DND-41 (cell line): ENCODE measurements at regions not wholly inside any gene's neighbourhood (a gene's known extent, or its start where the extent isn't known, plus 50 kb on each side); places are given as distances from the start of the nearest gene placed in this dataset.

Experiments
- EZH2 ChIP-seq: IDR thresholded peaks from 3 replicates; pipeline ENCODE4 v1.6.1; 2012; ENCODE audit warnings: borderline replicate concordance, low read depth, mild to moderate bottlenecking, moderate library complexity, low read length, inconsistent platforms; ENCODE audit not compliant: severe bottlenecking
- TF ChIP-seq, protein P1 (sequence below): IDR thresholded peaks from 2 replicates; pipeline ENCODE4 v1.5.1; 2012; ENCODE audit warnings: borderline replicate concordance, low read length, moderate library complexity, mild to moderate bottlenecking; ENCODE audit not compliant: poor library complexity, severe bottlenecking; ENCODE audit errors: extremely low read depth

- TF ChIP-seq, protein P1, sequence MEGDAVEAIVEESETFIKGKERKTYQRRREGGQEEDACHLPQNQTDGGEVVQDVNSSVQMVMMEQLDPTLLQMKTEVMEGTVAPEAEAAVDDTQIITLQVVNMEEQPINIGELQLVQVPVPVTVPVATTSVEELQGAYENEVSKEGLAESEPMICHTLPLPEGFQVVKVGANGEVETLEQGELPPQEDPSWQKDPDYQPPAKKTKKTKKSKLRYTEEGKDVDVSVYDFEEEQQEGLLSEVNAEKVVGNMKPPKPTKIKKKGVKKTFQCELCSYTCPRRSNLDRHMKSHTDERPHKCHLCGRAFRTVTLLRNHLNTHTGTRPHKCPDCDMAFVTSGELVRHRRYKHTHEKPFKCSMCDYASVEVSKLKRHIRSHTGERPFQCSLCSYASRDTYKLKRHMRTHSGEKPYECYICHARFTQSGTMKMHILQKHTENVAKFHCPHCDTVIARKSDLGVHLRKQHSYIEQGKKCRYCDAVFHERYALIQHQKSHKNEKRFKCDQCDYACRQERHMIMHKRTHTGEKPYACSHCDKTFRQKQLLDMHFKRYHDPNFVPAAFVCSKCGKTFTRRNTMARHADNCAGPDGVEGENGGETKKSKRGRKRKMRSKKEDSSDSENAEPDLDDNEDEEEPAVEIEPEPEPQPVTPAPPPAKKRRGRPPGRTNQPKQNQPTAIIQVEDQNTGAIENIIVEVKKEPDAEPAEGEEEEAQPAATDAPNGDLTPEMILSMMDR, result no peak
- no peak for TF ChIP-seq EZH2
These were observed 393.6 kb upstream of the CELF2 start for GRCh38 chr10:10623958-10624566.
